NCI-H2196 (cell line): ENCODE measurements at regions not wholly inside any gene's neighbourhood (a gene's known extent, or its start where the extent isn't known, plus 50 kb on each side); places are given as distances from the start of the nearest gene placed in this dataset.
"Not testable (repeated sequence)": the region's sequence is repeated elsewhere in the genome, so short reads cannot be mapped to it uniquely, and the experiment has no call there.

Experiments used
- DNase-seq: peaks from one replicate; lab custom pipeline; 2025; ENCODE audit not compliant: unreplicated experiment; lab: John Stamatoyannopoulos, UW

- DNase-seq, result no peak
Observed at GRCh38 chr9:126166291-126166690, 160.3 kb upstream of the MVB12B start.

GRCh38 chr9:126166866-126167265, 159.8 kb upstream of the MVB12B start:
- no peak for DNase-seq

- DNase-seq, result no peak
Observed at GRCh38 chr9:126169736-126170135, 156.9 kb upstream of the MVB12B start.

GRCh38 chr9:126170286-126170823, 156.3 kb upstream of the MVB12B start:
- DNase-seq, result no peak

GRCh38 chr9:126171641-126172040, 155.0 kb upstream of the MVB12B start:
- no peak for DNase-seq

- no peak for DNase-seq
Observed at GRCh38 chr9:126173401-126173800, 153.2 kb upstream of the MVB12B start.

- DNase-seq, result no peak
Observed at GRCh38 chr9:126173929-126174328, 152.7 kb upstream of the MVB12B start.

GRCh38 chr9:126183266-126183665, 143.4 kb upstream of the MVB12B start:
- no peak for DNase-seq

GRCh38 chr9:126190994-126191393, 135.6 kb upstream of the MVB12B start:
- not testable (repeated sequence) for DNase-seq

- no peak for DNase-seq
Observed at GRCh38 chr9:126198854-126199253, 127.8 kb upstream of the MVB12B start.

GRCh38 chr9:126203313-126203712, 123.3 kb upstream of the MVB12B start:
- no peak for DNase-seq

- no peak for DNase-seq
Observed at GRCh38 chr9:126204197-126204596, 122.4 kb upstream of the MVB12B start.

- no peak for DNase-seq
Observed at GRCh38 chr9:126204708-126205225, 121.9 kb upstream of the MVB12B start.

- DNase-seq, result no peak
Observed at GRCh38 chr9:126205265-126205664, 121.4 kb upstream of the MVB12B start.

- no peak for DNase-seq
Observed at GRCh38 chr9:126205845-126206498, 120.7 kb upstream of the MVB12B start.

GRCh38 chr9:126207256-126207655, 119.4 kb upstream of the MVB12B start:
- peak; percentile 43 for DNase-seq

- no peak for DNase-seq
Observed at GRCh38 chr9:126208216-126208758, 118.3 kb upstream of the MVB12B start.

- no peak for DNase-seq
Observed at GRCh38 chr9:126211441-126212074, 115.1 kb upstream of the MVB12B start.

GRCh38 chr9:126215486-126215885, 111.1 kb upstream of the MVB12B start:
- no peak for DNase-seq

- no peak for DNase-seq
Observed at GRCh38 chr9:126216826-126217225, 109.8 kb upstream of the MVB12B start.

GRCh38 chr9:126217250-126217653, 109.4 kb upstream of the MVB12B start:
- no peak for DNase-seq

- DNase-seq, result no peak
Observed at GRCh38 chr9:126217797-126218196, 108.8 kb upstream of the MVB12B start.
